IMR-90 (cell line): ENCODE measurements at regions not wholly inside any gene's neighbourhood (a gene's known extent, or its start where the extent isn't known, plus 50 kb on each side); places are given as distances from the start of the nearest gene placed in this dataset.

Source experiments
- ATAC-seq: fragments of 200-7000 bp; cut with Tn5 transposase; 2 replicates; pipeline ENCODE4 v1.9.1; 2020; ENCODE audit warnings: low read depth, mild to moderate bottlenecking, moderate library complexity
- BruUV-seq: library from RNA; stranded (reverse); fragments of 400-500 nt; replicated peaks from 2 replicates; lab custom pipeline; 2021; lab: Mats Ljungman, UMichigan
- CTCF ChIA-PET: fragments of 300-600 bp; formaldehyde crosslinking; extraction: SDS; loops from one replicate; lab custom pipeline; 2021; ENCODE audit warnings: antibody characterized with exemption; lab: Yijun Ruan, JAX
- POLR2A ChIA-PET: fragments of 300-600 bp; sonication (Branson Sonifier 250); formaldehyde crosslinking; loops from one replicate; lab custom pipeline; 2022; ENCODE audit warnings: antibody characterized with exemption; ENCODE audit not compliant: unreplicated experiment; lab: Charles Lee
- DNase-seq: peaks from one replicate; pipeline ENCODE4 v3.0.0; 2013
- H2AFZ ChIP-seq: replicated peaks from 2 replicates; pipeline ENCODE3; 2013; ENCODE audit warnings: low read length, mild to moderate bottlenecking; ENCODE audit not compliant: poor library complexity
- H2AK5ac ChIP-seq: 2 replicates; pipeline ENCODE4 v1.6.1; 2013; ENCODE audit warnings: low read depth, low read length, inconsistent platforms
- H2AK9ac ChIP-seq: replicated peaks from 2 replicates; pipeline ENCODE3; 2013; ENCODE audit warnings: mild to moderate bottlenecking, low read depth, low read length, moderate library complexity; ENCODE audit not compliant: poor library complexity
- H2BK120ac ChIP-seq: 2 replicates; pipeline ENCODE4 v1.6.1; 2013; ENCODE audit warnings: low read depth, low read length, inconsistent platforms
- H2BK15ac ChIP-seq: 3 replicates; pipeline ENCODE4 v1.6.1; 2013; ENCODE audit warnings: low read depth, low read length, inconsistent platforms
- H2BK20ac ChIP-seq: 2 replicates; pipeline ENCODE4 v1.6.1; 2013; ENCODE audit warnings: low read depth, mild to moderate bottlenecking, inconsistent platforms, low read length, moderate library complexity
- H2BK5ac ChIP-seq: 2 replicates; pipeline ENCODE4 v1.6.1; 2013; ENCODE audit warnings: mild to moderate bottlenecking, low read depth, low read length, inconsistent platforms; ENCODE audit not compliant: poor library complexity, severe bottlenecking
- H3K14ac ChIP-seq: replicated peaks from 2 replicates; pipeline ENCODE4 v1.6.1; 2013; ENCODE audit warnings: low read depth, low read length, inconsistent platforms
- H3K18ac ChIP-seq: 2 replicates; pipeline ENCODE4 v1.6.1; 2013; ENCODE audit warnings: low read depth, low read length, control low read depth
- H3K23ac ChIP-seq: 2 replicates; pipeline ENCODE4 v1.6.1; 2013; ENCODE audit warnings: low read depth, low read length, inconsistent platforms
- H3K27ac ChIP-seq: 2 replicates; pipeline ENCODE4 v1.5.1; 2013; ENCODE audit warnings: mild to moderate bottlenecking, control low read depth, low read length; ENCODE audit not compliant: insufficient read depth
- H3K27me3 ChIP-seq: 2 replicates; pipeline ENCODE4 v1.6.1; 2013; ENCODE audit warnings: low read length; ENCODE audit not compliant: control insufficient read depth, insufficient read depth
- H3K36me3 ChIP-seq: 2 replicates; pipeline ENCODE4 v1.6.1; 2013; ENCODE audit warnings: low read length, mixed read lengths; ENCODE audit not compliant: control insufficient read depth, insufficient read depth
- H3K4ac ChIP-seq: 2 replicates; pipeline ENCODE4 v1.6.1; 2013; ENCODE audit warnings: low read depth, low read length, inconsistent platforms
- H3K4me1 ChIP-seq: 2 replicates; pipeline ENCODE4 v1.6.1; 2013; ENCODE audit warnings: low read length, mixed read lengths; ENCODE audit not compliant: control insufficient read depth, insufficient read depth
- H3K4me2 ChIP-seq: 2 replicates; pipeline ENCODE4 v1.6.1; 2013; ENCODE audit warnings: low read depth, mild to moderate bottlenecking, control low read depth, low read length, moderate library complexity
- H3K4me3 ChIP-seq: 2 replicates; pipeline ENCODE4 v1.5.1; 2013; ENCODE audit warnings: low read depth, mild to moderate bottlenecking, control low read depth, low read length, moderate library complexity; ENCODE audit not compliant: insufficient read depth
- H3K56ac ChIP-seq: 2 replicates; pipeline ENCODE4 v1.6.1; 2013; ENCODE audit warnings: low read length, inconsistent platforms; ENCODE audit not compliant: insufficient read depth; ENCODE audit errors: extremely low read depth
- H3K79me1 ChIP-seq, 2 experiments: 2 replicates each; pipeline ENCODE4 v1.6.1; 2013; ENCODE audit warnings: low read length in 2 of 2, inconsistent platforms in 1 of 2, low read depth in 1 of 2
- H3K9ac ChIP-seq: 2 replicates; pipeline ENCODE4 v1.6.1; 2013; ENCODE audit warnings: low read depth, low read length, control low read depth
- H3K9me1 ChIP-seq: 2 replicates; pipeline ENCODE4 v1.6.1; 2013; ENCODE audit warnings: low read length, inconsistent platforms; ENCODE audit not compliant: insufficient read depth
- H3K9me3 ChIP-seq: 2 replicates; pipeline ENCODE4 v1.6.1; 2013; ENCODE audit warnings: low read length; ENCODE audit not compliant: control insufficient read depth, insufficient read depth
- H4K20me1 ChIP-seq: 2 replicates; pipeline ENCODE4 v1.6.1; 2013; ENCODE audit warnings: low read length, inconsistent platforms; ENCODE audit not compliant: insufficient read depth
- H4K5ac ChIP-seq: 2 replicates; pipeline ENCODE4 v1.6.1; 2013; ENCODE audit warnings: mild to moderate bottlenecking, low read depth, low read length, control low read depth
- H4K8ac ChIP-seq, 2 experiments: 2 replicates each; pipeline ENCODE4 v1.6.1; 2013; ENCODE audit warnings: low read depth in 2 of 2, low read length in 2 of 2, control low read depth in 1 of 2, inconsistent platforms in 1 of 2
- H4K91ac ChIP-seq: 2 replicates; pipeline ENCODE4 v1.6.1; 2013; ENCODE audit warnings: low read depth, low read length, inconsistent platforms; ENCODE audit not compliant: insufficient read depth
- FOS ChIP-seq: fragments of 150-350 bp; IDR thresholded peaks from 2 replicates; pipeline ENCODE4 v1.6.1; 2016; ENCODE audit warnings: low read depth, low read length
- NFE2L2 ChIP-seq: fragments of 150-350 bp; IDR thresholded peaks from 2 replicates; pipeline ENCODE4 v1.6.1; 2016; ENCODE audit warnings: low read depth, mild to moderate bottlenecking, low read length
- WGBS, 2 experiments: methylation state at CpG; one replicate each; pipeline versions ENCODE4 v1.1.5 to v1.1.7; 2013; ENCODE audit warnings: missing lambda C conversion rate in 2 of 2; ENCODE audit not compliant: insufficient read length in 1 of 2; ENCODE audit errors: extremely low coverage in 2 of 2; 5-methylcytosine and 5-hydroxymethylcytosine counted together
- dilution Hi-C: fragments of 300-500 bp; cut with HindIII; formaldehyde crosslinking; loops from one replicate; pipeline ENCODE4 v1.14.3; 2018; ENCODE audit warnings: low sequenced_read_pairs; ENCODE audit not compliant: unreplicated experiment
- in situ Hi-C: fragments of 300-500 bp; cut with MboI; formaldehyde crosslinking; loops from 3 replicates; pipeline ENCODE4 v1.14.3; 2019; ENCODE audit warnings: low sequenced_read_pairs, inconsistent platforms, mixed read lengths
- intact Hi-C: fragments of 100-400 bp; cut with micrococcal nuclease; formaldehyde crosslinking; loops from 2 replicates; pipeline ENCODE4 v1.10.0; 2022
- TF ChIP-seq, protein P1 (sequence below): fragments of 150-350 bp; IDR thresholded peaks from 2 replicates; pipeline ENCODE4 v1.6.1; 2016; ENCODE audit warnings: low read depth, mild to moderate bottlenecking, low read length, moderate library complexity, borderline replicate concordance

- no peak overlapping the region for H3K4me3 ChIP-seq
- 0 out of 2 replicates have a peak overlapping the region, but pooled peaks have one; percentile 0 for H3K14ac ChIP-seq
- H3K27me3 ChIP-seq, result peaks cover 4% of the 10 kb centered on the region; the same call in 1 of the 2 replicates
- H3K4ac ChIP-seq, result peak overlapping the region; percentile 57; the same call in 1 of the 2 replicates
- BruUV-seq, result no TSS peak
- peak overlapping the region in 1 of 2 experiments; percentile 39; a peak in 1 of 4 replicates for H4K8ac ChIP-seq
- in situ Hi-C loops, result loop anchor here (5.0 to 25.0 kb wide), 3 partner anchors 253 to 698 kb away; no protein-coding TSS in a partner anchor
- H3K36me3 ChIP-seq, result no peaks in the 10 kb centered on the region
- peak overlapping the region; percentile 37; the same call in 1 of the 2 replicates for H2AK5ac ChIP-seq
- TF ChIP-seq FOS (peak; percentile 65), NFE2L2 (peak; percentile 27; the same call in 1 of the 2 replicates)
- TF ChIP-seq, protein P1, sequence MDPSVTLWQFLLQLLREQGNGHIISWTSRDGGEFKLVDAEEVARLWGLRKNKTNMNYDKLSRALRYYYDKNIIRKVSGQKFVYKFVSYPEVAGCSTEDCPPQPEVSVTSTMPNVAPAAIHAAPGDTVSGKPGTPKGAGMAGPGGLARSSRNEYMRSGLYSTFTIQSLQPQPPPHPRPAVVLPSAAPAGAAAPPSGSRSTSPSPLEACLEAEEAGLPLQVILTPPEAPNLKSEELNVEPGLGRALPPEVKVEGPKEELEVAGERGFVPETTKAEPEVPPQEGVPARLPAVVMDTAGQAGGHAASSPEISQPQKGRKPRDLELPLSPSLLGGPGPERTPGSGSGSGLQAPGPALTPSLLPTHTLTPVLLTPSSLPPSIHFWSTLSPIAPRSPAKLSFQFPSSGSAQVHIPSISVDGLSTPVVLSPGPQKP, result no peak
- intact Hi-C loops, result loop anchor here (2.0 to 10.0 kb wide), 4 partner anchors 69 to 925 kb away; partner anchors contain the start of genes GUCY2F and TMEM164
- H2AFZ ChIP-seq, result no peak overlapping the region
- no peak for ATAC-seq
- peaks cover 7% of the 10 kb centered on the region for H3K4me1 ChIP-seq
- no CpG with 5 or more reads among the region's 6 CpGs for WGBS, 2 experiments
- no peak overlapping the region for H3K9ac ChIP-seq
- no peak overlapping the region for H3K56ac ChIP-seq
- H2BK15ac ChIP-seq, result 0 out of 3 replicates have a peak overlapping the region, but pooled peaks have one; percentile 12
- H3K23ac ChIP-seq, result no peak overlapping the region
- no peaks in the 10 kb centered on the region for H3K9me3 ChIP-seq
- no peak overlapping the region; the same call in 1 of the 2 replicates for H3K27ac ChIP-seq
- H3K4me2 ChIP-seq, result peak overlapping the region; percentile 19; the same call in 1 of the 2 replicates
- H4K20me1 ChIP-seq, result no peaks in the 10 kb centered on the region
- dilution Hi-C loops, result no loop called here
- H2AK9ac ChIP-seq, result no peak overlapping the region
- no peak overlapping the region for H4K91ac ChIP-seq
- peak overlapping the region; percentile 53 for H2BK5ac ChIP-seq
- H4K5ac ChIP-seq, result no peak overlapping the region; the same call in 1 of the 2 replicates
- peaks cover 8% of the 10 kb centered on the region; the same call in 1 of the 2 replicates for H3K9me1 ChIP-seq
- H3K18ac ChIP-seq, result peak overlapping the region; percentile 51; the same call in 1 of the 2 replicates
- ChIA-PET CTCF (interaction anchor here (1.2 to 1.9 kb wide), 2 partner anchors 249 to 263 kb away, joined by 4 to 6 read pairs; no protein-coding TSS in a partner anchor), POLR2A (interaction anchor here (0.7 kb wide), 1 partner anchor 252 kb away, joined by 3 read pairs; no protein-coding TSS in a partner anchor)
- H3K79me1 ChIP-seq, result no peaks in the 10 kb centered on the region
- DNase-seq, result peak; percentile 73
- H2BK20ac ChIP-seq, result 0 out of 2 replicates have a peak overlapping the region, but pooled peaks have one; percentile 36
- peak overlapping the region; percentile 48 for H2BK120ac ChIP-seq
These were observed 51.3 kb downstream of the RTL9 start for GRCh38 chrX:110409925-110410324.
